IMR-90 (cell line): ENCODE measurements at regions not wholly inside any gene's neighbourhood (a gene's known extent, or its start where the extent isn't known, plus 50 kb on each side); places are given as distances from the start of the nearest gene placed in this dataset.

Experiments used
- ATAC-seq: fragments of 200-7000 bp; cut with Tn5 transposase; 2 replicates; pipeline ENCODE4 v1.9.1; 2020; ENCODE audit warnings: low read depth, mild to moderate bottlenecking, moderate library complexity
- BruUV-seq: library from RNA; stranded (reverse); fragments of 400-500 nt; replicated peaks from 2 replicates; lab custom pipeline; 2021; lab: Mats Ljungman, UMichigan
- CTCF ChIA-PET: fragments of 300-600 bp; formaldehyde crosslinking; extraction: SDS; loops from one replicate; lab custom pipeline; 2021; ENCODE audit warnings: antibody characterized with exemption; lab: Yijun Ruan, JAX
- POLR2A ChIA-PET: fragments of 300-600 bp; sonication (Branson Sonifier 250); formaldehyde crosslinking; loops from one replicate; lab custom pipeline; 2022; ENCODE audit warnings: antibody characterized with exemption; ENCODE audit not compliant: unreplicated experiment; lab: Charles Lee
- DNase-seq: peaks from one replicate; pipeline ENCODE4 v3.0.0; 2013
- H2AFZ ChIP-seq: replicated peaks from 2 replicates; pipeline ENCODE3; 2013; ENCODE audit warnings: low read length, mild to moderate bottlenecking; ENCODE audit not compliant: poor library complexity
- H2AK5ac ChIP-seq: 2 replicates; pipeline ENCODE4 v1.6.1; 2013; ENCODE audit warnings: low read depth, low read length, inconsistent platforms
- H2AK9ac ChIP-seq: replicated peaks from 2 replicates; pipeline ENCODE3; 2013; ENCODE audit warnings: mild to moderate bottlenecking, low read depth, low read length, moderate library complexity; ENCODE audit not compliant: poor library complexity
- H2BK120ac ChIP-seq: 2 replicates; pipeline ENCODE4 v1.6.1; 2013; ENCODE audit warnings: low read depth, low read length, inconsistent platforms
- H2BK15ac ChIP-seq: 3 replicates; pipeline ENCODE4 v1.6.1; 2013; ENCODE audit warnings: low read depth, low read length, inconsistent platforms
- H2BK20ac ChIP-seq: 2 replicates; pipeline ENCODE4 v1.6.1; 2013; ENCODE audit warnings: low read depth, mild to moderate bottlenecking, inconsistent platforms, low read length, moderate library complexity
- H2BK5ac ChIP-seq: 2 replicates; pipeline ENCODE4 v1.6.1; 2013; ENCODE audit warnings: mild to moderate bottlenecking, low read depth, low read length, inconsistent platforms; ENCODE audit not compliant: poor library complexity, severe bottlenecking
- H3K14ac ChIP-seq: replicated peaks from 2 replicates; pipeline ENCODE4 v1.6.1; 2013; ENCODE audit warnings: low read depth, low read length, inconsistent platforms
- H3K18ac ChIP-seq: 2 replicates; pipeline ENCODE4 v1.6.1; 2013; ENCODE audit warnings: low read depth, low read length, control low read depth
- H3K23ac ChIP-seq: 2 replicates; pipeline ENCODE4 v1.6.1; 2013; ENCODE audit warnings: low read depth, low read length, inconsistent platforms
- H3K27ac ChIP-seq: 2 replicates; pipeline ENCODE4 v1.5.1; 2013; ENCODE audit warnings: mild to moderate bottlenecking, control low read depth, low read length; ENCODE audit not compliant: insufficient read depth
- H3K27me3 ChIP-seq: 2 replicates; pipeline ENCODE4 v1.6.1; 2013; ENCODE audit warnings: low read length; ENCODE audit not compliant: control insufficient read depth, insufficient read depth
- H3K36me3 ChIP-seq: 2 replicates; pipeline ENCODE4 v1.6.1; 2013; ENCODE audit warnings: low read length, mixed read lengths; ENCODE audit not compliant: control insufficient read depth, insufficient read depth
- H3K4ac ChIP-seq: 2 replicates; pipeline ENCODE4 v1.6.1; 2013; ENCODE audit warnings: low read depth, low read length, inconsistent platforms
- H3K4me1 ChIP-seq: 2 replicates; pipeline ENCODE4 v1.6.1; 2013; ENCODE audit warnings: low read length, mixed read lengths; ENCODE audit not compliant: control insufficient read depth, insufficient read depth
- H3K4me2 ChIP-seq: 2 replicates; pipeline ENCODE4 v1.6.1; 2013; ENCODE audit warnings: low read depth, mild to moderate bottlenecking, control low read depth, low read length, moderate library complexity
- H3K4me3 ChIP-seq: 2 replicates; pipeline ENCODE4 v1.5.1; 2013; ENCODE audit warnings: low read depth, mild to moderate bottlenecking, control low read depth, low read length, moderate library complexity; ENCODE audit not compliant: insufficient read depth
- H3K56ac ChIP-seq: 2 replicates; pipeline ENCODE4 v1.6.1; 2013; ENCODE audit warnings: low read length, inconsistent platforms; ENCODE audit not compliant: insufficient read depth; ENCODE audit errors: extremely low read depth
- H3K79me1 ChIP-seq, 2 experiments: 2 replicates each; pipeline ENCODE4 v1.6.1; 2013; ENCODE audit warnings: low read length in 2 of 2, inconsistent platforms in 1 of 2, low read depth in 1 of 2
- H3K9ac ChIP-seq: 2 replicates; pipeline ENCODE4 v1.6.1; 2013; ENCODE audit warnings: low read depth, low read length, control low read depth
- H3K9me1 ChIP-seq: 2 replicates; pipeline ENCODE4 v1.6.1; 2013; ENCODE audit warnings: low read length, inconsistent platforms; ENCODE audit not compliant: insufficient read depth
- H3K9me3 ChIP-seq: 2 replicates; pipeline ENCODE4 v1.6.1; 2013; ENCODE audit warnings: low read length; ENCODE audit not compliant: control insufficient read depth, insufficient read depth
- H4K20me1 ChIP-seq: 2 replicates; pipeline ENCODE4 v1.6.1; 2013; ENCODE audit warnings: low read length, inconsistent platforms; ENCODE audit not compliant: insufficient read depth
- H4K5ac ChIP-seq: 2 replicates; pipeline ENCODE4 v1.6.1; 2013; ENCODE audit warnings: mild to moderate bottlenecking, low read depth, low read length, control low read depth
- H4K8ac ChIP-seq, 2 experiments: 2 replicates each; pipeline ENCODE4 v1.6.1; 2013; ENCODE audit warnings: low read depth in 2 of 2, low read length in 2 of 2, control low read depth in 1 of 2, inconsistent platforms in 1 of 2
- H4K91ac ChIP-seq: 2 replicates; pipeline ENCODE4 v1.6.1; 2013; ENCODE audit warnings: low read depth, low read length, inconsistent platforms; ENCODE audit not compliant: insufficient read depth
- BHLHE40 ChIP-seq: fragments of 150-350 bp; IDR thresholded peaks from 2 replicates; pipeline ENCODE4 v1.6.1; 2016; ENCODE audit warnings: mild to moderate bottlenecking, low read depth, low read length
- CEBPB ChIP-seq: IDR thresholded peaks from 2 replicates; pipeline ENCODE4 v1.6.1; 2012; ENCODE audit warnings: low read depth, low read length, improper control_type of control experiment
- CHD1 ChIP-seq: IDR thresholded peaks from 2 replicates; pipeline ENCODE4 v1.6.1; 2012; ENCODE audit warnings: low read depth, low read length, improper control_type of control experiment
- ELK1 ChIP-seq: fragments of 150-350 bp; IDR thresholded peaks from 2 replicates; pipeline ENCODE4 v1.6.1; 2016; ENCODE audit warnings: low read depth, mild to moderate bottlenecking, low read length, moderate library complexity, borderline replicate concordance
- FOS ChIP-seq: fragments of 150-350 bp; IDR thresholded peaks from 2 replicates; pipeline ENCODE4 v1.6.1; 2016; ENCODE audit warnings: low read depth, low read length
- MXI1 ChIP-seq: IDR thresholded peaks from 2 replicates; pipeline ENCODE4 v1.6.1; 2012; ENCODE audit warnings: low read depth, mild to moderate bottlenecking, low read length, moderate library complexity, borderline replicate concordance
- NFE2L2 ChIP-seq: fragments of 150-350 bp; IDR thresholded peaks from 2 replicates; pipeline ENCODE4 v1.6.1; 2016; ENCODE audit warnings: low read depth, mild to moderate bottlenecking, low read length
- POLR2A ChIP-seq: IDR thresholded peaks from 2 replicates; pipeline ENCODE4 v1.6.1; 2012; ENCODE audit warnings: mild to moderate bottlenecking, low read depth, low read length
- RCOR1 ChIP-seq: IDR thresholded peaks from 2 replicates; pipeline ENCODE4 v1.6.1; 2012; ENCODE audit warnings: mild to moderate bottlenecking, low read length, improper control_type of control experiment; ENCODE audit not compliant: insufficient replicate concordance
- USF2 ChIP-seq: fragments of 150-350 bp; IDR thresholded peaks from 2 replicates; pipeline ENCODE4 v1.6.1; 2017; ENCODE audit warnings: mild to moderate bottlenecking, antibody characterized with exemption, low read length, low read depth
- WGBS, 2 experiments: methylation state at CpG; one replicate each; pipeline versions ENCODE4 v1.1.5 to v1.1.7; 2013; ENCODE audit warnings: missing lambda C conversion rate in 2 of 2; ENCODE audit not compliant: insufficient read length in 1 of 2; ENCODE audit errors: extremely low coverage in 2 of 2; 5-methylcytosine and 5-hydroxymethylcytosine counted together
- dilution Hi-C: fragments of 300-500 bp; cut with HindIII; formaldehyde crosslinking; loops from one replicate; pipeline ENCODE4 v1.14.3; 2018; ENCODE audit warnings: low sequenced_read_pairs; ENCODE audit not compliant: unreplicated experiment
- in situ Hi-C: fragments of 300-500 bp; cut with MboI; formaldehyde crosslinking; loops from 3 replicates; pipeline ENCODE4 v1.14.3; 2019; ENCODE audit warnings: low sequenced_read_pairs, inconsistent platforms, mixed read lengths
- intact Hi-C: fragments of 100-400 bp; cut with micrococcal nuclease; formaldehyde crosslinking; loops from 2 replicates; pipeline ENCODE4 v1.10.0; 2022
- TF ChIP-seq, protein P1 (sequence below): conservative IDR thresholded peaks from 2 replicates; pipeline ENCODE4 v1.5.1; 2012; ENCODE audit warnings: mild to moderate bottlenecking, low read depth, low read length, improper control_type of control experiment

DNA sequence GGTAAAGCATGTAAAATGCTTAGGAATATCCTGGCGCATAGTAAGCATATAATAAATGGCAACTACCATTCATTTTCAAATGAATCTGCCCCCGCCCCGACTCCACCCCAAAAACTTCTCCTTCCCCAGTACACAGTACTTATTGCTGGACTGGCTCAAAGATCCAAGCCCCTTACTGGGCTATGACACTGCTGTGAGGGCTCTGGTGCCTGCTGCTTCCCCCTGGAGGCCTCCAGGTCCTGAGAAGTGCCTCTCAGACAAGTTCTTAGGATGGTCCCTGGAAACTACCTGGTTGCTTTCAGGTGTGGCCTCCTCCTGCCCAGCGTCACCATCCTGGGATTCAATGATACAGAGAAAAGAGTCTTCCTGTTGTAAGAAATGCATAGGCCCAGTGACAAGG is 190.6 kb upstream of the NTM start:
- H3K36me3 ChIP-seq = no peaks in the 10 kb centered on the region
- CTCF ChIA-PET = no interaction called here
- H3K18ac ChIP-seq = no peak overlapping the region
- H3K56ac ChIP-seq = no peak overlapping the region
- no peak overlapping the region for H3K4ac ChIP-seq
- H2AK5ac ChIP-seq = no peak overlapping the region
- H4K20me1 ChIP-seq = no peaks in the 10 kb centered on the region
- no peak overlapping the region for H2BK120ac ChIP-seq
- no peak overlapping the region for H3K4me2 ChIP-seq
- no peak overlapping the region for H3K27ac ChIP-seq
- no CpG with 5 or more reads among the region's 4 CpGs for WGBS, 2 experiments
- no peak overlapping the region for H2BK15ac ChIP-seq
- ATAC-seq (no peak), DNase-seq (no peak)
- POLR2A ChIA-PET = no interaction called here
- BruUV-seq = no TSS peak
- no peak overlapping the region for H2BK20ac ChIP-seq
- H2AK9ac ChIP-seq = no peak overlapping the region
- H4K91ac ChIP-seq = no peak overlapping the region
- dilution Hi-C loops = no loop called here
- H3K9me3 ChIP-seq = no peaks in the 10 kb centered on the region
- no peaks in the 10 kb centered on the region for H3K79me1 ChIP-seq
- no peak overlapping the region for H3K4me3 ChIP-seq
- H4K5ac ChIP-seq = no peak overlapping the region
- H3K27me3 ChIP-seq = peaks cover 17% of the 10 kb centered on the region
- intact Hi-C loops = no loop called here
- no peaks in the 10 kb centered on the region for H3K4me1 ChIP-seq
- in situ Hi-C loops = no loop called here
- no peak overlapping the region for H3K14ac ChIP-seq
- no peak overlapping the region for H3K9ac ChIP-seq
- H3K23ac ChIP-seq = no peak overlapping the region
- TF ChIP-seq BHLHE40 (no peak), NFE2L2 (no peak), ELK1 (no peak), POLR2A (no peak), MXI1 (no peak), CHD1 (no peak), FOS (no peak), RCOR1 (no peak), CEBPB (no peak), USF2 (no peak)
- TF ChIP-seq, protein P1, sequence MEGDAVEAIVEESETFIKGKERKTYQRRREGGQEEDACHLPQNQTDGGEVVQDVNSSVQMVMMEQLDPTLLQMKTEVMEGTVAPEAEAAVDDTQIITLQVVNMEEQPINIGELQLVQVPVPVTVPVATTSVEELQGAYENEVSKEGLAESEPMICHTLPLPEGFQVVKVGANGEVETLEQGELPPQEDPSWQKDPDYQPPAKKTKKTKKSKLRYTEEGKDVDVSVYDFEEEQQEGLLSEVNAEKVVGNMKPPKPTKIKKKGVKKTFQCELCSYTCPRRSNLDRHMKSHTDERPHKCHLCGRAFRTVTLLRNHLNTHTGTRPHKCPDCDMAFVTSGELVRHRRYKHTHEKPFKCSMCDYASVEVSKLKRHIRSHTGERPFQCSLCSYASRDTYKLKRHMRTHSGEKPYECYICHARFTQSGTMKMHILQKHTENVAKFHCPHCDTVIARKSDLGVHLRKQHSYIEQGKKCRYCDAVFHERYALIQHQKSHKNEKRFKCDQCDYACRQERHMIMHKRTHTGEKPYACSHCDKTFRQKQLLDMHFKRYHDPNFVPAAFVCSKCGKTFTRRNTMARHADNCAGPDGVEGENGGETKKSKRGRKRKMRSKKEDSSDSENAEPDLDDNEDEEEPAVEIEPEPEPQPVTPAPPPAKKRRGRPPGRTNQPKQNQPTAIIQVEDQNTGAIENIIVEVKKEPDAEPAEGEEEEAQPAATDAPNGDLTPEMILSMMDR = no peak
- no peak overlapping the region for H4K8ac ChIP-seq
- H2BK5ac ChIP-seq = no peak overlapping the region
- H3K9me1 ChIP-seq = no peaks in the 10 kb centered on the region
- no peak overlapping the region for H2AFZ ChIP-seq
